ENCODE measurements at regions not wholly inside any gene's neighbourhood (a gene's known extent, or its start where the extent isn't known, plus 50 kb on each side); places are given as distances from the start of the nearest gene placed in this dataset.
A peak's percentile ranks its signal among the peaks of the same experiment; 100 is the strongest.

GRCh38 chr18:56043641-56044061 is 455.7 kb upstream of the TCF4 start:
- H3K27me3 Mint-ChIP-seq: no peaks in the 10 kb centered on the region
- peaks cover 0 to under 1% (median under 1%) of the 10 kb centered on the region in 3 donors for H3K4me1 Mint-ChIP-seq
- no peaks in the 10 kb centered on the region for H3K36me3 Mint-ChIP-seq
- no peak overlapping the region for H3K27ac Mint-ChIP-seq
- H3K9me3 Mint-ChIP-seq: peaks cover under 1 to 13% (median 3%) of the 10 kb centered on the region in 3 donors
- no peak overlapping the region for H3K4me3 Mint-ChIP-seq

DNA sequence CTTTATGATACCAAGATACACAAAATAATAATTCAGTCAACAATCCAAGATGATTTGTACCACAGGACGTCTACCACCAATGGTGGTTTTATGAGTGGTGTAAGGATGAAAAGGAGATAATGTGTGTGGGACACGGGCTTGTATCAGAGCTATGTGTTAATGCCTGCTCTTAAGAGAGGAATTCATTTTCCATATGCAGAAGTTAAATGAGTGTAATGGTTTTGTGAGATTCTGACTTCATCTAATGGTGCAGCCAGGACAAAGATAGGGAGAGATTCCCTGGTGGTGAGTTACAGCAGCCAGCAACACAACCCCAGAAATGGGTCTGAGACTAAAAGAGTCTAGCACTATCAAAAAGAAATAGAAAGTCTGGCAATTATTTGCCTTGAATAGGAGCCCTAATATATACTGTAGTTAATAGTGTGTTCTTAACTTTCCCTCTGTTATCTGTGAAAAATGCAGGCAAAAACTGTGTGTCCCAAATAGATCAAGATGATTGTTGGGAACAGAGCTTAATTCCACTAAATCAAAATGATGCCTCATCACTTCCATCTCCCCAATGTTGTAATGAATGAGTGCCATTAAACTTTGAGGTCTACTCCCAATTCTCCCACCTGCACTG is 455.0 kb upstream of the TCF4 start:
- H3K36me3 Mint-ChIP-seq: no peaks in the 10 kb centered on the region
- peaks cover 0 to 7% (median 2%) of the 10 kb centered on the region in 3 donors for H3K4me1 Mint-ChIP-seq
- H3K27ac Mint-ChIP-seq: no peak overlapping the region
- no peaks in the 10 kb centered on the region for H3K27me3 Mint-ChIP-seq
- H3K9me3 Mint-ChIP-seq: peaks cover 0 to 8% (median 3%) of the 10 kb centered on the region in 3 donors
- H3K4me3 Mint-ChIP-seq: no peak overlapping the region

- Mint-ChIP-seq H3K4me1 (peaks cover 0 to 7% (median 2%) of the 10 kb centered on the region in 3 donors), H3K27ac (no peak overlapping the region), H3K27me3 (no peaks in the 10 kb centered on the region), H3K4me3 (peak overlapping the region in 1 of 4 donors; percentile 9), H3K36me3 (peaks cover 2% of the 10 kb centered on the region), H3K9me3 (peaks cover 2 to 7% (median 4%) of the 10 kb centered on the region in 3 donors)
Measured at GRCh38 chr18:56038171-56039030, 450.4 kb upstream of the TCF4 start.

GRCh38 chr18:56036741-56037140 is 448.7 kb upstream of the TCF4 start:
- Mint-ChIP-seq H3K36me3 (peaks cover 2% of the 10 kb centered on the region), H3K27me3 (no peaks in the 10 kb centered on the region), H3K4me3 (no peak overlapping the region), H3K4me1 (peaks cover 0 to 7% (median 2%) of the 10 kb centered on the region in 3 donors), H3K9me3 (peaks cover 2 to 11% (median 4%) of the 10 kb centered on the region in 3 donors), H3K27ac (no peak overlapping the region)

GRCh38 chr18:56035546-56035945 is 447.6 kb upstream of the TCF4 start:
- Mint-ChIP-seq H3K27me3 (no peaks in the 10 kb centered on the region), H3K36me3 (peaks cover 2% of the 10 kb centered on the region), H3K4me3 (no peak overlapping the region), H3K4me1 (peaks cover 0 to 7% (median 2%) of the 10 kb centered on the region in 3 donors), H3K9me3 (peaks cover 2 to 11% (median 4%) of the 10 kb centered on the region in 3 donors), H3K27ac (no peak overlapping the region)

DNA sequence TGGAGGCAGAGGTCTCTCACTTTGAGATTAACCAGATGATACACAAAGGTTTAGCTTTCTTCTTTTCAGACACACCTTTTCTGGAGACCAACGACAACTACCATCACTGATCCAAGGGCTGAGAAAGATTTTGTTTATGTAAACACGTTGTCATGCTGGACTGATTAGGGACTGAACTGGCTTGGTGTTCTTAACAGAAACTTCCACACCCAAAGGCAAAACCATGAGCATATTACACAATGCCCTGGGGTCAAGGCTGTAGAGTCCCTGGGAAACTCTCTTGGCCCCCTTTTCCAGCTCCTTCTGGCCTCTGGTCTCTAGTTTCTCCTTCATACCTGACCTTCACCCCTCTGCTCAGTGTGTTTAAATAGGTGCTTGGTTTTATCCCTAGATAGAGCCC is 447.0 kb upstream of the TCF4 start:
- Mint-ChIP-seq H3K4me3 (no peak overlapping the region), H3K27ac (no peak overlapping the region), H3K9me3 (peaks cover 2 to 11% (median 4%) of the 10 kb centered on the region in 3 donors), H3K36me3 (peaks cover 2% of the 10 kb centered on the region), H3K27me3 (no peaks in the 10 kb centered on the region), H3K4me1 (peaks cover 0 to 7% (median 2%) of the 10 kb centered on the region in 3 donors)

GRCh38 chr18:56030060-56030459 is 442.1 kb upstream of the TCF4 start:
- Mint-ChIP-seq H3K9me3 (peaks cover 2 to 11% (median 6%) of the 10 kb centered on the region in 3 donors), H3K27me3 (no peaks in the 10 kb centered on the region), H3K36me3 (peaks cover 2% of the 10 kb centered on the region), H3K4me3 (no peak overlapping the region), H3K4me1 (no peaks in the 10 kb centered on the region), H3K27ac (no peak overlapping the region)

GRCh38 chr18:56028514-56028913 is 440.5 kb upstream of the TCF4 start:
- Mint-ChIP-seq H3K36me3 (no peaks in the 10 kb centered on the region), H3K4me1 (no peaks in the 10 kb centered on the region), H3K27me3 (no peaks in the 10 kb centered on the region), H3K4me3 (no peak overlapping the region), H3K27ac (no peak overlapping the region), H3K9me3 (peaks cover 0 to 5% (median 1%) of the 10 kb centered on the region in 3 donors)

GRCh38 chr18:56026509-56026908 is 438.5 kb upstream of the TCF4 start:
- Mint-ChIP-seq H3K4me1 (no peaks in the 10 kb centered on the region), H3K9me3 (peaks cover 0 to 1% (median 0%) of the 10 kb centered on the region in 3 donors), H3K27me3 (no peaks in the 10 kb centered on the region), H3K36me3 (no peaks in the 10 kb centered on the region), H3K27ac (no peak overlapping the region), H3K4me3 (no peak overlapping the region)

- Mint-ChIP-seq H3K36me3 (no peaks in the 10 kb centered on the region), H3K27me3 (no peaks in the 10 kb centered on the region), H3K27ac (no peak overlapping the region), H3K9me3 (no peaks in the 10 kb centered on the region), H3K4me3 (no peak overlapping the region), H3K4me1 (peaks cover 6 to 12% (median 8%) of the 10 kb centered on the region in 3 donors)
Measured at GRCh38 chr18:56021809-56022195, 433.8 kb upstream of the TCF4 start.

DNA sequence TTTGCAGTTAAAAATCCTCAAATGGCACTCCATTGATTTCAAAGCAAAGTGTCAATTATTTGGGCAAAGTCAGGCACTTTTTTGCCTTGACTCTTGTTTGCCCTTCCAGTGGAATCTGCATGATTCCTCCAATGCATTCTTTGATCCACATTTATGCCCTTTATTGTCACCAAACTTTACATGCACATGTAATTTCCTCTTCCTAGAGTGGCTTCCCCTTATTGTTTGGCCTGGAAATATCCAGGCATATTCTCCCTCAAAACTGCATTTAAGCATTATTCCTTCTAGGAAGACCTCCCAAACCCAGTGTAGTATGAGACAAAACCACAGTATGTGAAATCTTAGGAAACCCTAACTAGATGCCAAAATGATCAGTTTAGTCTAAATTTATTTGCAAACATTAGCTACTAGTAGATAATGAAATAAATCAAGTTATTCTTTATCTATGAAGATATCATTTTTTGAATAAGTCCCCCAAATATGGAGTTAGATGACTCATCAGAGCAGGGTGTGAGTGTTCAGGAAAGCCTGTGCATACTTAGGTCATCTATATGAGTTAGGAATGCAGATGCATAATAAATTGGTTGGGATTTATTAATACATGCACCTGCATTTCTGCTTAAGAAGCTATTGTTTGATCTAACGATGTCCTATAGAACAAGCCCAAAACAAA is 433.3 kb upstream of the TCF4 start:
- Mint-ChIP-seq H3K9me3 (no peaks in the 10 kb centered on the region), H3K27me3 (no peaks in the 10 kb centered on the region), H3K4me1 (peaks cover 6 to 12% (median 8%) of the 10 kb centered on the region in 3 donors), H3K27ac (no peak overlapping the region), H3K36me3 (no peaks in the 10 kb centered on the region), H3K4me3 (no peak overlapping the region)

GRCh38 chr18:56019908-56020307 is 431.9 kb upstream of the TCF4 start:
- Mint-ChIP-seq H3K27ac (no peak overlapping the region), H3K4me3 (peak overlapping the region in 1 of 4 donors; percentile 9)

DNA sequence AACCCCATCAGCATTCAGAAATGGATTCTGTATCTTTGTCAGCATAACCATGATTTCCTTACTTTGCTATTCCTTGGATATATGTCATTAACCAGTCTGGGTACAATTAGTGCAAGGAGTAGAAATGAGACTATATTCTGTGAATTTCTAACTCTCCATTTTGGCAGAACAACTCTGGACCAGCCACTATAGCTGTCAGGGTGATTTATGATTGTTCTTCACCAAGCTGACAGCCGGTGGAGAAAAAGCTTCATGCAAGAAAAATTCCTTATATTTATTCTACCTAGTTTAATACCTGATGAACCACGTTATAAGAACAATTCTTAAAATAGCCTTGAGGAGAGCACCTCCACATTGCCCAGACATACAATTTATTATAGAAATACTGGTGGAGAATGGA is 431.2 kb upstream of the TCF4 start:
- Mint-ChIP-seq H3K4me3 (no peak overlapping the region), H3K36me3 (no peaks in the 10 kb centered on the region), H3K27me3 (peaks cover 3% of the 10 kb centered on the region), H3K27ac (no peak overlapping the region), H3K9me3 (peaks cover 0 to 3% (median 1%) of the 10 kb centered on the region in 3 donors), H3K4me1 (peaks cover 6 to 12% (median 8%) of the 10 kb centered on the region in 3 donors)

More at GRCh38 chr18:56019908-56020307, 431.9 kb upstream of the TCF4 start:
- no peaks in the 10 kb centered on the region for H3K36me3 Mint-ChIP-seq
- peaks cover 0 to 3% (median 1%) of the 10 kb centered on the region in 3 donors for H3K9me3 Mint-ChIP-seq
- H3K27me3 Mint-ChIP-seq: peaks cover 3% of the 10 kb centered on the region
- peaks cover 6 to 12% (median 8%) of the 10 kb centered on the region in 3 donors for H3K4me1 Mint-ChIP-seq

GRCh38 chr18:56009411-56009810 is 421.4 kb upstream of the TCF4 start:
- H3K36me3 Mint-ChIP-seq: no peaks in the 10 kb centered on the region
- H3K27ac Mint-ChIP-seq: no peak overlapping the region
- H3K9me3 Mint-ChIP-seq: peaks cover 3 to 19% (median 12%) of the 10 kb centered on the region in 3 donors
- H3K4me3 Mint-ChIP-seq: no peak overlapping the region
- no peaks in the 10 kb centered on the region for H3K4me1 Mint-ChIP-seq
- no peaks in the 10 kb centered on the region for H3K27me3 Mint-ChIP-seq

DNA sequence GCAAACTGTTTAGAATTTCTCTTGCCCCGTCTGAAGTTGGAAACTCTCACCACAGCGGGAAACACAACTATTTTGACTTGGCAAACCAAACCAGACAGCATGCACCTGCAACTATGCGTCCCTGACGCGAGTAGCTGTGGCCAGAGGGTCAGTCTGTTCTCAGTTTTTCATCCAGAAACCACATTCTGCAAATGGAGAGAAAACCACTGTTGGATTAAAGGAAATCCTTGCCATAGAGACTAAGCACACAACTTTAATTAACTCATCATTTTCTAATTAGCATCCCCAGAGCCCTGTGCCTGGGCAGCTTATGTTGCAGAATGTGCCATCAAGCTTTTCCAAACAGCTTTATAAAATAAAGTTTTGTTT is 415.7 kb upstream of the TCF4 start:
- Mint-ChIP-seq H3K27me3 (no peaks in the 10 kb centered on the region), H3K36me3 (no peaks in the 10 kb centered on the region), H3K27ac (no peak overlapping the region), H3K4me3 (no peak overlapping the region), H3K4me1 (no peaks in the 10 kb centered on the region), H3K9me3 (no peaks in the 10 kb centered on the region)

All from IgD-negative memory B cell (primary cell).